ENCODE measurements at regions not wholly inside any gene's neighbourhood (a gene's known extent, or its start where the extent isn't known, plus 50 kb on each side); places are given as distances from the start of the nearest gene placed in this dataset.

- no peaks in the 10 kb centered on the region for H3K4me1 ChIP-seq
- DNase-seq = no peak
- TF ChIP-seq CTCF (IDR thresholded peaks at IDR 0.05; ENCODE audit: insufficient read depth in 1 of 2, low read depth in 1 of 2, low read length in 1 of 2, severe bottlenecking in 1 of 2, unreplicated experiment in 1 of 2) = no peak
- Mint-ChIP-seq H3K4me3 (ENCODE audit: unreplicated experiment) (no peak overlapping the region), H3K4me1 (ENCODE audit: low read depth, unreplicated experiment) (no peaks in the 10 kb centered on the region), H3K9me3 (ENCODE audit: unreplicated experiment) (no peaks in the 10 kb centered on the region), H3K36me3 (ENCODE audit: insufficient read depth, unreplicated experiment) (no peaks in the 10 kb centered on the region), H3K27ac (ENCODE audit: unreplicated experiment) (no peak overlapping the region), H3K27me3 (ENCODE audit: insufficient read depth, unreplicated experiment) (no peaks in the 10 kb centered on the region)
- H3K9me3 ChIP-seq = no peaks in the 10 kb centered on the region
- H3K27me3 ChIP-seq (replicated peaks; ENCODE audit: control insufficient read depth, insufficient read depth, low read length) = no peaks in the 10 kb centered on the region
- intact Hi-C loops (cut with micrococcal nuclease; ENCODE audit: unreplicated experiment) = no loop called here
- POLR2A ChIA-PET = no interaction called here
- no peak overlapping the region for H3K4me3 ChIP-seq (ENCODE audit: low read depth, low read length)
- no TSS peak for BruUV-seq (replicated peaks)
- H3K36me3 ChIP-seq (ENCODE audit: control insufficient read depth, insufficient read depth, low read length) = no peaks in the 10 kb centered on the region
- CTCF ChIA-PET = no interaction called here
These were observed 1433.2 kb downstream of the LRFN5 start for GRCh38 chr14:43039881-43040280.

GRCh38 chr14:43031598-43031997 lies 1424.9 kb downstream of the LRFN5 start:
- Histone ChIP-seq H3K4me1 (no peaks in the 10 kb centered on the region), H3K36me3 (ENCODE audit: control insufficient read depth, insufficient read depth, low read length) (no peaks in the 10 kb centered on the region), H3K27me3 (replicated peaks; ENCODE audit: control insufficient read depth, insufficient read depth, low read length) (no peaks in the 10 kb centered on the region), H3K9me3 (no peaks in the 10 kb centered on the region), H3K4me3 (ENCODE audit: low read depth, low read length) (no peak overlapping the region)
- H3K9me3 Mint-ChIP-seq (ENCODE audit: unreplicated experiment) = no peaks in the 10 kb centered on the region
- no peak for TF ChIP-seq CTCF (IDR thresholded peaks at IDR 0.05; ENCODE audit: insufficient read depth in 1 of 2, low read depth in 1 of 2, low read length in 1 of 2, severe bottlenecking in 1 of 2, unreplicated experiment in 1 of 2)
- H3K4me3 Mint-ChIP-seq (ENCODE audit: unreplicated experiment) = no peak overlapping the region
- ChIA-PET CTCF (no interaction called here), POLR2A (no interaction called here)
- no TSS peak for BruUV-seq (replicated peaks)
- DNase-seq = no peak
- H3K4me1 Mint-ChIP-seq (ENCODE audit: low read depth, unreplicated experiment) = no peaks in the 10 kb centered on the region
- no peaks in the 10 kb centered on the region for H3K36me3 Mint-ChIP-seq (ENCODE audit: insufficient read depth, unreplicated experiment)
- H3K27ac Mint-ChIP-seq (ENCODE audit: unreplicated experiment) = no peak overlapping the region
- no peaks in the 10 kb centered on the region for H3K27me3 Mint-ChIP-seq (ENCODE audit: insufficient read depth, unreplicated experiment)
- intact Hi-C loops (cut with micrococcal nuclease; ENCODE audit: unreplicated experiment) = no loop called here

GRCh38 chr14:43022094-43022800 lies 1415.6 kb downstream of the LRFN5 start:
- Histone ChIP-seq H3K36me3 (ENCODE audit: control insufficient read depth, insufficient read depth, low read length) (no peaks in the 10 kb centered on the region), H3K4me3 (ENCODE audit: low read depth, low read length) (no peak overlapping the region), H3K27me3 (replicated peaks; ENCODE audit: control insufficient read depth, insufficient read depth, low read length) (no peaks in the 10 kb centered on the region), H3K4me1 (no peaks in the 10 kb centered on the region), H3K9me3 (no peaks in the 10 kb centered on the region)
- H3K36me3 Mint-ChIP-seq (ENCODE audit: insufficient read depth, unreplicated experiment) = no peaks in the 10 kb centered on the region
- H3K4me3 Mint-ChIP-seq (ENCODE audit: unreplicated experiment) = no peak overlapping the region
- intact Hi-C loops (cut with micrococcal nuclease; ENCODE audit: unreplicated experiment) = no loop called here
- ChIA-PET POLR2A (no interaction called here), CTCF (no interaction called here)
- no peak overlapping the region for H3K27ac Mint-ChIP-seq (ENCODE audit: unreplicated experiment)
- no peak for DNase-seq
- H3K9me3 Mint-ChIP-seq (ENCODE audit: unreplicated experiment) = no peaks in the 10 kb centered on the region
- H3K27me3 Mint-ChIP-seq (ENCODE audit: insufficient read depth, unreplicated experiment) = no peaks in the 10 kb centered on the region
- no TSS peak for BruUV-seq (replicated peaks)
- H3K4me1 Mint-ChIP-seq (ENCODE audit: low read depth, unreplicated experiment) = no peaks in the 10 kb centered on the region
- TF ChIP-seq CTCF (IDR thresholded peaks at IDR 0.05; ENCODE audit: insufficient read depth in 1 of 2, low read depth in 1 of 2, low read length in 1 of 2, severe bottlenecking in 1 of 2, unreplicated experiment in 1 of 2) = no peak

All from Caco-2 (cell line).